ENCODE measurements at regions not wholly inside any gene's neighbourhood (a gene's known extent, or its start where the extent isn't known, plus 50 kb on each side); places are given as distances from the start of the nearest gene placed in this dataset.
A peak's percentile ranks its signal among the peaks of the same experiment; 100 is the strongest.

GRCh38 chrX:10083809-10084208 lies 73.0 kb upstream of the CLCN4 start:
- no peak for DNase-seq (ENCODE audit: low read depth in 2 of 2)

GRCh38 chrX:10085223-10085622 lies 71.6 kb upstream of the CLCN4 start:
- no peak for DNase-seq (ENCODE audit: low read depth in 2 of 2)

- no peak for DNase-seq (ENCODE audit: low read depth in 2 of 2)
Observed at GRCh38 chrX:10086676-10087075, 70.1 kb upstream of the CLCN4 start.

DNA sequence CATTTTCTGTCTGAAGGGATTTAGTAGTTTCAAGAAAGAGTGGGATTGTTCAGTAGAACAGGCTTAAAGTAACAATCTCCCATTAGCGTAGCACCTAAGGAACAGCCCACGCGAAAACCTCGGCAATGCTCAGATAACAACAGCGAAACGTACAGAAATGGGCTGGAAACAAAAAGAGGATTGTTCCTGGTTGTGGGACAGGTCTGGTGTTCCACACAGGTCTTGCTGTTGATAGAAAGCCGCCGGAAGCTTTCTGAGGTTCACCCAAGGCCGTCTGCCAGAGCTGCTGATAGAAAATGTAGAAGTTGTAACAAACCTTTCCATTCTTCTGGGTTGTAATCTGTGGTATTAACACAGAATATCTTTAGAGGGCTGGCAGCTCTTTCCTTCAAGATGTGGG lies 69.4 kb upstream of the CLCN4 start:
- no peak for DNase-seq (ENCODE audit: low read depth in 2 of 2)

GRCh38 chrX:10089378-10089795 lies 67.4 kb upstream of the CLCN4 start:
- no peak for DNase-seq (ENCODE audit: low read depth in 2 of 2)

GRCh38 chrX:10090319-10090718 lies 66.5 kb upstream of the CLCN4 start:
- no peak for DNase-seq (ENCODE audit: low read depth in 2 of 2)

GRCh38 chrX:10095246-10095645 lies 61.5 kb upstream of the CLCN4 start:
- no peak for DNase-seq (ENCODE audit: low read depth in 2 of 2)

- DNase-seq (ENCODE audit: low read depth in 2 of 2), result no peak
Observed at GRCh38 chrX:10095698-10096432, 60.9 kb upstream of the CLCN4 start.

DNA sequence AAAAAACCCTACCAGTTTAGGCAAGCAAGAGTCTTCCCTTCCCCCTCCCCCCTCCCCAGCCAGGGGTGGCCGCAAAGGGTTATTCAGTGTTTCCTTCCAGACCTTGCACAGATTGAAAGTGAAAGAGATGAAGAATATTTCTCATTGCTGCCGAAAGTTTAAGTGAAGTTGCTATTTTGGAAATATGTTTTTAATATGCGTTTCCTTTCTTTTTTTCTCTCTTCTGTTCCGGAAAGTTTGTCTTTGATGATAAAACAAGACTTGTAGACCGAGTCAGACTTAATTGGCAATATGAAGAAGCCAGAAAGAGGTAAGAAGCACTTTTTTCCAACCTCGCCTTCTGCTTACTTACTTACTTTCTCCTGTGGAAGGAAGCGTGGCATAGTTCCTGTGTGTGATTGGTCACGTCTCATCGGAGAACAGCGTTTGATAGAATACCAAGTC lies 58.5 kb upstream of the CLCN4 start:
- DNase-seq (ENCODE audit: low read depth in 2 of 2), result no peak

DNA sequence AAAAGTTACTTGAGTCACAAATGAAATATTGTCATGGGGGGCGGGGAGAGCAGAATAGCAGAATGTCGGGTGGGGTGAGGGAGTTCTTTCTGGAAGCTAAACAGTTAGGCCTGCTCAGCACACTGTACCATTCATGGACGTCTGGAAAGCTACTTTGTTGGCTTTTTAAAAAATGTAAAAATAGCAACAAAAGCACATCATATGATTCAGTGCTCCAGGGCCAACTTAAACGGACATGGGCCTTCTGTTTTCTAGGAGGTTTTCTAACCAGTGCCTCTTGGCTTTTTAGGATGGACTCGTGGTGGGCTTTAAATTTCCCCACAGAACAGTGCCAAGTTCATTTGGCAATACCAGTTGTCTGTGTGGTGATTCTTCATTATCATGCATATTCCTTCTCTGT lies 57.4 kb upstream of the CLCN4 start:
- DNase-seq (ENCODE audit: low read depth in 2 of 2), result no peak

GRCh38 chrX:10101269-10101668 lies 55.5 kb upstream of the CLCN4 start:
- DNase-seq (ENCODE audit: low read depth in 2 of 2), result no peak

DNA sequence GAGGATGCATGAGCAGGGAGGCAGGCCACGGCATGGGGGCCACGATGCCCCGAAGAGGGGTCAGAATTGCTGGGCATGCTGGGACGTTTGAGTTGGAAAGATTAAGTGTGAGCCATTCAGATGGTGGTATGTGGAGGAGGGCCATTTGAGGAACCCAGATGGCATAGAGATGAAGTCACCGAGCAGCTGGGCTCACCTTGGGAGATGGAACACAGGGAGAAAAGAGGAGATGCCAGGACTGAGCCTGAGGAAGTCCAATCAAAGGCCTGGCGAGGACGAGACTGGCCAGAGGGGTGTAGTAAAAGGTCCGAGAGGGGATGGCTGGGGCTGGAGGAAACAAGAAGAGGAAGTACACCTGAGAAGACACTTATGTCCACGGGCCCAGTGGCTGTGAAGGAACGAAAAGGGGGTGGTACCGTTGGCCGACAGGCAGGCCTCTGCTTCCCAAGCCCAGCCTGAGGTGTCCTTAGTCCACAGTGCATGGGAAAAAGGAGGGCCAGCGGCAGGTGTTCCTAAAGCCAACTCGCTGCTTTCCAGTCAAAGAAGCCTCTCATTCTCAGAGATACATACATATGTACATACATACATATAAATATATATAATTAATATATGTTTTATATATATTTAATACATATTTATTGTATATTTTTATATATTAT lies 54.6 kb upstream of the CLCN4 start:
- no peak for DNase-seq (ENCODE audit: low read depth in 2 of 2)

- DNase-seq (ENCODE audit: low read depth in 2 of 2), result no peak
Observed at GRCh38 chrX:10103023-10103422, 53.8 kb upstream of the CLCN4 start.

- no peak for DNase-seq (ENCODE audit: low read depth in 2 of 2)
Observed at GRCh38 chrX:10104958-10105658, 51.7 kb upstream of the CLCN4 start.

DNA sequence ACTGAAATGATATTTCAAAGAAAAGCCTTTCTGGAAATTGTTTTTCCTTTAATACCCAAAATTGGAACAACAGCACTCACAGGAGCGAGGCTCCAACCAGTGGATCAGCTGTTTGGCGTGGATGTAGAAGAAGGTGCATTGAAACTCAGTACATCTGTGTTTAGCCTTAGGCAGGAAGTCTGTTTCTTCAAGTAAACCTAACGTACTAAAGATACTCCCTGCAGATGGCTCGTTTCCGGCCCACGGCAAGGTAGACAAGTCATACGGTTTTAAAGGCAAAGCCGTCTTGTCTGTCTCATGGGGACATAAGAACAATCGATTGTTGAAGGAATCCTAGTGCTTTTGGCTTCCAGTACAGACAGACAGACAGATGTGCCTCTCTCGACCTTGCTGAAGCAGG lies 50.0 kb upstream of the CLCN4 start:
- peak in 1 of 2 donors; percentile 33 for DNase-seq (ENCODE audit: low read depth in 2 of 2)

All from stimulated activated CD8-positive, alpha-beta memory T cell treated with anti-CD3 and anti-CD28 coated beads, Interleukin-2, amount 100 ng/mL, for 48 hours (primary cell).